ENCODE measurements at regions not wholly inside any gene's neighbourhood (a gene's known extent, or its start where the extent isn't known, plus 50 kb on each side); places are given as distances from the start of the nearest gene placed in this dataset.

GRCh38 chr10:121417298-121417697, 180.9 kb downstream of the FGFR2 start:
- peaks cover 22% of the 10 kb centered on the region for H3K4me1 Mint-ChIP-seq
- peaks cover 7% of the 10 kb centered on the region for H3K9me3 Mint-ChIP-seq
- H3K4me3 Mint-ChIP-seq: no peak overlapping the region
- H3K27me3 Mint-ChIP-seq (ENCODE audit: low read depth): no peaks in the 10 kb centered on the region
- TF ChIP-seq CTCF (conservative IDR thresholded peaks at IDR 0.05): no peak
- H3K36me3 Mint-ChIP-seq (ENCODE audit: low read depth): no peaks in the 10 kb centered on the region
- no peak overlapping the region for H3K27ac Mint-ChIP-seq (ENCODE audit: unreplicated experiment)
- DNase-seq (ENCODE audit: low read depth, low spot score): no peak

GRCh38 chr10:121418126-121418777, 180.0 kb downstream of the FGFR2 start:
- Mint-ChIP-seq H3K27me3 (ENCODE audit: low read depth) (no peaks in the 10 kb centered on the region), H3K9me3 (peaks cover 7% of the 10 kb centered on the region), H3K36me3 (ENCODE audit: low read depth) (no peaks in the 10 kb centered on the region), H3K27ac (ENCODE audit: unreplicated experiment) (no peak overlapping the region), H3K4me1 (peaks cover 22% of the 10 kb centered on the region), H3K4me3 (no peak overlapping the region)
- no peak for TF ChIP-seq CTCF (conservative IDR thresholded peaks at IDR 0.05)
- no peak for DNase-seq (ENCODE audit: low read depth, low spot score)

GRCh38 chr10:121420006-121420405, 178.2 kb downstream of the FGFR2 start:
- TF ChIP-seq CTCF (conservative IDR thresholded peaks at IDR 0.05): no peak
- Mint-ChIP-seq H3K4me3 (no peak overlapping the region), H3K36me3 (ENCODE audit: low read depth) (no peaks in the 10 kb centered on the region)

GRCh38 chr10:121422096-121422495, 176.1 kb downstream of the FGFR2 start:
- Mint-ChIP-seq H3K27me3 (ENCODE audit: low read depth) (no peaks in the 10 kb centered on the region), H3K4me1 (peaks cover 7% of the 10 kb centered on the region), H3K9me3 (peaks cover 3% of the 10 kb centered on the region), H3K27ac (ENCODE audit: unreplicated experiment) (no peak overlapping the region), H3K4me3 (no peak overlapping the region), H3K36me3 (ENCODE audit: low read depth) (no peaks in the 10 kb centered on the region)
- no peak for DNase-seq (ENCODE audit: low read depth, low spot score)
- no peak for TF ChIP-seq CTCF (conservative IDR thresholded peaks at IDR 0.05)

More at GRCh38 chr10:121420006-121420405, 178.2 kb downstream of the FGFR2 start:
- DNase-seq (ENCODE audit: low read depth, low spot score): no peak
- H3K4me1 Mint-ChIP-seq: peaks cover 14% of the 10 kb centered on the region
- no peak overlapping the region for H3K27ac Mint-ChIP-seq (ENCODE audit: unreplicated experiment)
- H3K9me3 Mint-ChIP-seq: peaks cover 7% of the 10 kb centered on the region
- H3K27me3 Mint-ChIP-seq (ENCODE audit: low read depth): no peaks in the 10 kb centered on the region

GRCh38 chr10:121425623-121426022, 172.6 kb downstream of the FGFR2 start:
- H3K27me3 Mint-ChIP-seq (ENCODE audit: low read depth): no peaks in the 10 kb centered on the region
- H3K9me3 Mint-ChIP-seq: peaks cover 1% of the 10 kb centered on the region
- H3K4me1 Mint-ChIP-seq: peaks cover 7% of the 10 kb centered on the region
- no peak overlapping the region for H3K4me3 Mint-ChIP-seq
- no peak for DNase-seq (ENCODE audit: low read depth, low spot score)
- H3K27ac Mint-ChIP-seq (ENCODE audit: unreplicated experiment): no peak overlapping the region
- no peak for TF ChIP-seq CTCF (conservative IDR thresholded peaks at IDR 0.05)
- H3K36me3 Mint-ChIP-seq (ENCODE audit: low read depth): no peaks in the 10 kb centered on the region
